ENCODE measurements at regions not wholly inside any gene's neighbourhood (a gene's known extent, or its start where the extent isn't known, plus 50 kb on each side); places are given as distances from the start of the nearest gene placed in this dataset.

- DNase-seq (ENCODE audit: low spot score) = no peak
These were observed 2584.1 kb upstream of the PCDH20 start for GRCh38 chr13:63999614-64000305.

GRCh38 chr13:63983366-63983765, 2567.7 kb upstream of the PCDH20 start:
- DNase-seq (ENCODE audit: low spot score) = no peak

DNA sequence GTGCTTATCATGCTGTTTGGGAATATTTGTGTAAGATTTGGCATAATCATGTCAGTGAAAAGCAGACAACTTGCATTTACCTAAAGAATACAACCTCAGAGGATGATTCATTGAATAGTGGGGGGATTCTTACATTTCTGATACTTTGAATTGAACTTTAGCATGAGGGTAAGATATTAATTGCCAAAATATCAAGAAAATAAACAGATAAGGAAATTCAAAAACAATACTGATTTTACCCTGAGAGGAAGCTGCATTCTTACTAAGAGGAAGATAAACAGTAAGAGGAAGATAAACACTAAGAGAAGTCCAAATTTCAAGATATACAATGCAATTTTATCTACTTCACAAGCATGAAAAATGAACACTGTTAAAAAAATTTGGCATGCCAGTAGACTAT, 2564.3 kb upstream of the PCDH20 start:
- DNase-seq (ENCODE audit: low spot score) = no peak

GRCh38 chr13:63972328-63972727, 2556.7 kb upstream of the PCDH20 start:
- DNase-seq (ENCODE audit: low spot score) = no peak

DNA sequence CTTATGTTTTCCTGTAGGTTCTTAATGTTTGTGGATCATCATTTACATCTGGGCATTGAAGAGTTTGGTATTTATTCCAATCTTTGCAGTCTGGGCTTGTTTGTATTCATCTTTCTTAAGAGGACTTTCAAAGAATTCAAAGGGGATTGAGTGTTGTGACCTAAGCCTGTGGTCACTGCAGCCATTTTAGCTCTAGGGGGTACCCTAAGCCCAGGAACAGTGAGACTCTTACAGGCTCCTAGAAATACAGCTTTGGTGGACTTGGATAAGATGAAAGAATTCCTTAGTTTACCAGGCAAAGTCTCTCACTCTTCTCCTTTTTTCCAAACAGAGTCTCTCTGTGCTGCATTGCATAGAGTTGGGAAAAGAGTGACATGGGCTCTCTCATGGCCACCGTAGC, 2539.0 kb upstream of the PCDH20 start:
- no peak for DNase-seq (ENCODE audit: low spot score)

DNA sequence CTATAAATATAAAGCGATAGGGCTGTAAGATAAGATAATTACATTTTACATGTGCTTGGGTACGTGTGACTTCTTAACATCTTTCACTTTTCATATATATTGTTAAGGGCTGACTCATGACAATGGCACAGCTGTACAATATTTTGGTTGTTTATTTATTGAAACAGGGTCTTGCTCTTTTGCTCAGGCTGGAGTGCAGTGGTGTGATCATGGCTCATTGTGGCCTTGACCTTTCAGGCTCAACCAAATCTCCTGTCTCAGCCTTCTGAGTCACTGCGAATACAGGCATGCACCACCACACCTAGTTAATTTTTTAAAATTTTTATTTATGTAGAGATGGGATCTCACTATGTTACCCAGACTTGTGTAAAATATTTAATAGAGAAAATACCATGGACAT, 2532.4 kb upstream of the PCDH20 start:
- no peak for DNase-seq (ENCODE audit: low spot score)

GRCh38 chr13:63944911-63945310, 2529.3 kb upstream of the PCDH20 start:
- DNase-seq (ENCODE audit: low spot score) = no peak

DNA sequence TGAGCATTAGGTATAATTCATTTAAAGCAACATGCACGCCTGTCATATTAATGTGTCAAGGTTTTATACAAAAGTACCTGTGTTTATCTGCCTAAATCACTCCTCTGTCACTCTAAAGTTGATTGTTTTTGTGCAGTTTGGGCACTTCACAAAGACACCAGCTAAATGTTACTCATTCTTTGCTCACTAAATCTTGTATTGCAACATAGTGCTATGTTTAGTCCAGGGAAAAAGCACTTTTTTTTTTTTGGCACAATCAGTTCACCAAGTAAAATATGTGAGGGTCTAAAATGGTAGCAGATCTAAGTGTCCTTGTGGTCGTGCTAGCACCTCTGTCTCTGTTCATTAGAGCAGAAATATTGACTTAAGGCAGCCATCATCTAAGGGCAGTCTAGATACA, 2526.7 kb upstream of the PCDH20 start:
- DNase-seq (ENCODE audit: low spot score) = no peak

DNA sequence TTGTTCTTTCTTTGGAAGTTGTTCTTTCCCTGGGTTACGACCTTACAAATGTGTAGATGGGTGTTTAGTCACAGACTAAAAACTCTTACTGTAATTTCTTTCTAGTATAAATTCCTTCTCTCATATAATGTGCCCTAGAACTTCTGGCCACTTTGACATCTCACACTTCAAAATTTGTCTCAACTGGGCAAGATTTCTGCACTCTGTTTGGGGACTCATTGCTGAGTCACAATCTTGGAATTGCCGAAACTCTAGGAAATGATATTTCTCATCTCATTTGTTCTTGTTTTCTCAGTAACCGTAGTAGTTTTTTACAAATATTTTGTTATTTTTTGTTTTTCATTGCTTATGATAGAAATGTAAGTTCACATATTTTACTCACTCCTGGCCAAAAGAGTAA, 2523.2 kb upstream of the PCDH20 start:
- DNase-seq (ENCODE audit: low spot score) = no peak

- peak; percentile 16 for DNase-seq (ENCODE audit: low spot score)
These were observed 2494.9 kb upstream of the PCDH20 start for GRCh38 chr13:63910511-63910910.

DNA sequence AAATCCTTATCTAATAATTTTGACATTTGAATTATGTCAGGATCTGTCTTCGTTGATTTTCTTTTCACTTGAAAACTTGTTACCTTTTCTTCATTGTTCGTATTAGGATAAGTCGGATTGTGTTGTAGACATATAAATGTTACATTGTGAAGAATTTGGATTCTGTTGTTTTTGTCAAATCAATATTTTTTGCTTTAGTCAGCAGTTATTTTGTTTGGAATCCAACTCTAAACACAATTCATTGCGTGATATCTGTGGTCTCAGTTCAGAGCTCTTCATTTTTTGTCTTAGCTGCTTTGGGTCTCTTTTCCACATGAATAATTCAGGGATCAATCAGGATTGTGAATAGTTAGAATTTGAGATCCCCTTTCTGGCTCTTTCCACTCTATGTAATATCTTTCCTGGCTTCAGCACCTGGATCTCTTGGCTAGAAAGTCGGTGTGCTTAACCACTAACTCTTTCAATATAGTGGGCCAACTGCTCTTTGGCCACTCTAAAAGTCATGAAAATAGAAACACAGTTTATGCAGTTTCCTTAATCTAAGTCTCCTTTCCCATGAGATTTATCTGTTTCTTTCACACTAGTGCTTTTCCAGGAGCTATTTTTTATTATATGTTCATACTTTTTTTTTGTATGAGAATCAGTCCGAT, 2494.2 kb upstream of the PCDH20 start:
- DNase-seq (ENCODE audit: low spot score) = no peak

GRCh38 chr13:63902141-63902540, 2486.5 kb upstream of the PCDH20 start:
- no peak for DNase-seq (ENCODE audit: low spot score)

DNA sequence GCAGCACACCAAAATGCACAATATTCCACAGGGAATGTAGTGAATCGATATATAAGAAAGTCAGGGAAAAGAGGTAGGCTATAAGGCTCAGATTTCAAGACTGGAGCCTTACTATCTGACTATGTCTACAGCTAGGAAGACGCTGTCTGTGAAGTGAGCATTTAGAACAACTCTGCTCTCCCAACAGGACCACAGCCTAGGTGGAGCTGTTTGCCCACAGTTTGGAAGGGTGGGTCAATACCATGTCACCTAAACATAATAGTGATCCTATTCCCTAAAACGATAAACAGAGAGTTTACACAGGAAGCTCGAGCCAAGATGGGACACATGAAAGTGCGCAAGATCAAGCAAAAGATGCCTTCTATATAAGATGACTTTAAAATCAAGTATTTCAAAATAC, 2486.0 kb upstream of the PCDH20 start:
- DNase-seq (ENCODE audit: low spot score) = peak; percentile 19

- no peak for DNase-seq (ENCODE audit: low spot score)
These were observed 2484.8 kb upstream of the PCDH20 start for GRCh38 chr13:63900406-63900805.

DNA sequence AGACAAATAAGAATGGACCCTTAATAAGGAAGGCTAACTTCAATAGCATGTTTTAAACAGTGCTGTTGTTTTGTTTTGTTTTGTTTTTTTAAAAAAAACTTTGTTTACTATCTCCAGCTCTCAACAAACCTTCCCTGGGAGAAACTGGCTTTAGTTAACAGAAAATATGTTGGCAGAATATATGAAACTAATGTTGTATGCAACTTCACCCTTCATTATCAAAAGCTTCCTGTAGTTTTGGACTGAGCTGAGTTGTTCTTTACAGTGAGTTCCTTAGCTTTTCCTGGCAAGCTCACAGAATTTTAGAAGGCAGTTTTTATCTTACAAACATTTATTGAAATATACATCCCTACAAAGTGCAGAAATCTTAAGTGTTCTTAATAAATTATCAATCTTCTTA, 2480.7 kb upstream of the PCDH20 start:
- DNase-seq (ENCODE audit: low spot score) = no peak

DNA sequence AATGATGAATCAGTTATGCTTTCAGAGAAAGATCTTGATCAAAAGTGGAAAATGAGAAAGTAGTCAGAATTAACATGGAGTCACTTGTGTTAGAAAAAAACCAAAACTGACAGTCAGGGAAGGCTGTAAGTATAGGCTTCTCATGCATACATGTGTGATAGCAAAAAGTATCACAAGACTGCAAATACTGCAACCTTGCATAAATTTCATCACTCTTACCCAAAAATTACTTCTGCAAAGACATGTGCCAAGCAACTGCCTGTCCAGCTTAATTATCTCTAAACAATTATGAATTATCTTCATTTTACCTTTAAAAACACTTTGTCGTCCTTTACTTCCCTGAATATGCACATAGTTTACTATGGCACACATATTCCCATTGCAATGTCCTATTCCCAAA, 2466.4 kb upstream of the PCDH20 start:
- no peak for DNase-seq (ENCODE audit: low spot score)

DNA sequence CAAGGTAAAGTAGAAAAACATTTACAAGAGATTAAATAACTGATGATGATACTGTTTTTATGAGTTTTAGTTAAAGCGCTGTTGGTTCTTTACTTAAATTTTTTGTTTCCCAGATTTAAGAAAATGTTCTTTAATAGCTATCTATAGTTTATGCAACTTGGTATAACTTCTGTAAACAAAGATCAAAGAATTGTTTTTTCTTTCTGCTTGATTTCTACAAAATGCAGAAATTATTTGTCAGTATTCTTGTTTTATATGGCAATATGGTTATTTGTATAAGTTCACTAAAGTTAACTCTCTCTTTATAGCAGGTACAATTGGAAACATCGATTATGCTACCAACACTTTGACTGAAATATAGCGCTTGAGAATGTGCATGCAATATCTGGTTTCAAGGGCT, 2465.1 kb upstream of the PCDH20 start:
- no peak for DNase-seq (ENCODE audit: low spot score)

GRCh38 chr13:63873936-63874335, 2458.3 kb upstream of the PCDH20 start:
- no peak for DNase-seq (ENCODE audit: low spot score)

DNA sequence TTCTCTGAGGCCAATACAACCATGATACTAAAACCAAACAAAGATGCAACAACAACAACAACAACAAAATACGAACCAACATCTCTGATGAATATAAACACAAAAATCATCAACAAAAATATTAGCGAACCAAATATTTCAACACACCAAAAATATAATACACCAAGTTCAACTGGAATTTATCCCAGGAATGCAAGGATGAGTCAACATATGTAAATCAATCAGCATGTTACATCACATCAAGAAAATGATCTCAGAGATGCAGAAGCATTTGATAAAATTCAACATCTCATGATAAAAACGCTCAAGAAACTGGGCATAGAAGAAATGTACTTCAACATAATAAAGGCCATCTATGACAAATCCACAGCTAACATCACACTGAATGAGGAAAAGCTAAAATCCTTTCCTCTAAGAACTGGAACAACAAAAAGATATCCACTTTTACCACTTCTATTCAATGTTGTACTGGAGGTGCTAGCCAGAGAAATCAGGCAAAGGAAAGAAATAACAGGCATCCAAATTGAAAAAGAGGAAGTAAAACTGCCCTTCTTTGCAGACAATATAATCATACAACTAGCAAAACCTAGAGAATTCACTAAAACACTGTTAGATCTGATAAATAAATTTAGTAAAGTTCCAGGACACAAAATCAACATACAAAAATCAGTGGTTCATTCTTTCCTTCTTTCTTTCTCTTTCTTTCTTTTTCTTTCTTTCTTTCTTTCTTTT, 2448.7 kb upstream of the PCDH20 start:
- no peak for DNase-seq (ENCODE audit: low spot score)

GRCh38 chr13:63855457-63856118, 2439.9 kb upstream of the PCDH20 start:
- no peak for DNase-seq (ENCODE audit: low spot score)

DNA sequence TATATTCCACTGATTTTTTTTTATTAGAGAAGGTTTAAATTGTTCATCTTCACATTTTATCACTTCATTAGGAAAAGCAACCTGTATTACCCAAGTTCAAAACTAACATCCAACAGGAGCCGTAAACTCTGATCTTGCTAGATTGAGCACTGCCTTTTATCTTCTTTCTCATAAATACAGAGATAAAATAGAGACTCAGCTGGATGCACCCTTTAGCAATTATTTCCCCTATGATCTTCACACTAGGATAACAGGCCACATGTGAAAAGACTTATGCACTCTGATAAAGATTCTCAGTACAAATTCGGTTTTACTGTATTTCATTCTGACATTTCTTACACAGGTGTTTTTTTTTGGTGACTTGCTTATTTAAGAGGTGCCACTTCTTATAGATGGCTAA, 2438.2 kb upstream of the PCDH20 start:
- DNase-seq (ENCODE audit: low spot score) = no peak

- no peak for DNase-seq (ENCODE audit: low spot score)
These were observed 2435.9 kb upstream of the PCDH20 start for GRCh38 chr13:63851526-63851925.

Measured in HT-29 (cell line).